ENCODE measurements at regions not wholly inside any gene's neighbourhood (a gene's known extent, or its start where the extent isn't known, plus 50 kb on each side); places are given as distances from the start of the nearest gene placed in this dataset.

DNA sequence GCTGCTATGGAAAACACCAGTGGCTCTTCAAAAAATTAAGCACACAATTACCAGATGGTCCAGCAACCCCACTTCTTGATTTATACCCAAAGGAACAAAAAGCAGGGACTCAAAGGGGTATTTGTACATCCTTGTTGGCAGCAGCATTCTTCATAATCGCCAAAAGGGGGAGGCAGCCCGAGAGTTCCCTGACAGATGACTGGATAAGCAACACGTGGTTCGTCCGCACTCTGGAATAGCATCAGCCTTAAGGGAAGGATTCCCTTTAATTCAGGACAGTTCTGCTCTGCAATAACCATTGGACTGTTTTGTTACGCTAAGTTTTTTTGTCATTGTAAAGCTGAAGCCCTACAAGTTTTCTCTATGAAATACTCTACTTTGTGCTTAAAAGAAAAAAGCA is 76.7 kb upstream of the TWIST2 start:
- no peak overlapping the region for H3K4me3 ChIP-seq
- no peak overlapping the region for H3K27ac ChIP-seq
- H3K36me3 ChIP-seq: no peaks in the 10 kb centered on the region
- no peak for DNase-seq
- H3K9me3 ChIP-seq: no peaks in the 10 kb centered on the region
- peaks cover 0 to 52% (median 0%) of the 10 kb centered on the region in 4 donors for H3K27me3 ChIP-seq
- peaks cover 0 to 14% (median 0%) of the 10 kb centered on the region in 3 donors for H3K4me1 ChIP-seq
- WGBS, 2 donors: 47 to 53% methylated on average over 6 of the region's 6 CpGs
- intact Hi-C loops (cut with DNase I): no loop called here
- TF ChIP-seq POLR2A (IDR thresholded peaks at IDR 0.05) (no peak), CTCF (IDR thresholded peaks at IDR 0.05) (peak in 2 of 6 experiments; percentile 7 to 11)

DNA sequence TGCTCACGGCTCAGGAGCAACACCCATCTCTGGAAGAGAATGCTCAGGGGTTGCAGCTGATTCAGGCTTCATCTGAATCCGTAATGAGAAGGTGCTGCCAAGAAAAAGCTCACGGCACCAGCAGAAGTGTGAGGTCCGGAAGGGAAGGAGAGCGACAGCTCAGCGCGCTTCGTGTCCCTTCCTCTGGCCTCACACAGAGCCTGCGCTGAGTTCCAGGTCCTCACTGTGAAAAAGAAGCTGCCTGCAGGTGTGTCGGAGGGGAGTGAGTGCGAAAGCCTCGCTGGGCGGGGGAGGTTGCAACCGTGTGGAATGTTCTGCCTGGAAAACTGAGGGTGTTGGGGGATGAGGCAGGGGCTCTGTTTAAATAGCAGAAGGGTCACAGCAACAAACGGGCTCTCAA is 76.2 kb upstream of the TWIST2 start:
- no peak for DNase-seq
- Histone ChIP-seq H3K27me3 (peaks cover 0 to 48% (median 0%) of the 10 kb centered on the region in 4 donors), H3K4me1 (peaks cover 0 to 14% (median 0%) of the 10 kb centered on the region in 3 donors), H3K36me3 (no peaks in the 10 kb centered on the region), H3K4me3 (no peak overlapping the region), H3K9me3 (no peaks in the 10 kb centered on the region), H3K27ac (no peak overlapping the region)
- TF ChIP-seq CTCF (IDR thresholded peaks at IDR 0.05) (no peak), POLR2A (IDR thresholded peaks at IDR 0.05) (no peak)
- intact Hi-C loops (cut with DNase I): no loop called here
- 54 to 64% methylated on average over 14 to 15 of the region's 15 CpGs for WGBS, 2 donors

DNA sequence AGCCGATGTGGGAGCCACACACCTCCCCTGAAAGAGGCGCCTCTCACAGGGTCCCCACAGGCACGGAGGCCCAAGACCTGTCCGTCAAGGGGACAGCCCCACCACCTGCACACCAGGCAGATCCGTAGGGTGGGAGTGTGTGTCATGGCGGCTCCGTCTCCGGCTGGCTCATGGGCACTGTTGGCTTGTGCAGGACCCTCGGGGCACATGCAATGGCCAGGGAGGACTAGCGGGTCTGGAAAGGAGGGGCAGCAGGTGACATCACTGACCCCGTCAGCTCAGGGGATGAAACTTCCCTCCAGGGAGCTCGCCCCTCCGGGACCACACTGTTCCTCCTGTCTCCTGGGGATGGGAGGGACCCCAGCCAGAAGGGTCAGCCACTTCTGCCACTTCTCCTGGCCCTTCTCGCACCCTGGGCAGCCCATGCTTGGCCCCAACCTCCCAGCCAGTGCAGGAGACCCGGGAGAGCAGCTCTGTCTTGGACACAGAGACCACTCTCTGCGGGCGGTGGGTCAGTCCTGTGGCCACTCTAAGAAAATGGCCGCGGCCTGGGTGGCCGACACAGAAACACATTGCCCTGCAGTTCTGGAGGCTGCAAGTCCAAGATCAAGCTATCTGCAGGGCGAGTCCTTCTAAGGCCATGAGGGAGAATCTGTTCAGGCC is 75.1 kb upstream of the TWIST2 start:
- intact Hi-C loops (cut with DNase I): no loop called here
- Histone ChIP-seq H3K27me3 (peaks cover 0 to 45% (median 0%) of the 10 kb centered on the region in 4 donors), H3K4me1 (peaks cover 0 to 14% (median 0%) of the 10 kb centered on the region in 3 donors), H3K27ac (no peak overlapping the region), H3K36me3 (no peaks in the 10 kb centered on the region), H3K4me3 (no peak overlapping the region), H3K9me3 (no peaks in the 10 kb centered on the region)
- 80% methylated on average over 1 of the region's 21 CpGs; no CpG with 5 or more reads in 1 of the 2 donors for WGBS, 2 donors
- DNase-seq: no peak
- no peak for TF ChIP-seq POLR2A (IDR thresholded peaks at IDR 0.05)
- TF ChIP-seq CTCF (IDR thresholded peaks at IDR 0.05): no peak

GRCh38 chr2:238773472-238773871 is 74.4 kb upstream of the TWIST2 start:
- Histone ChIP-seq H3K27me3 (peaks cover 0 to 39% (median 0%) of the 10 kb centered on the region in 4 donors), H3K4me1 (peaks cover 0 to 14% (median 0%) of the 10 kb centered on the region in 3 donors), H3K9me3 (no peaks in the 10 kb centered on the region), H3K27ac (no peak overlapping the region), H3K36me3 (no peaks in the 10 kb centered on the region), H3K4me3 (no peak overlapping the region)
- TF ChIP-seq CTCF (IDR thresholded peaks at IDR 0.05) (no peak), POLR2A (IDR thresholded peaks at IDR 0.05) (no peak)
- no peak for DNase-seq
- WGBS, 2 donors: 88 to 91% methylated on average over 8 to 9 of the region's 14 CpGs
- intact Hi-C loops (cut with DNase I): no loop called here

GRCh38 chr2:238774071-238774470 is 73.8 kb upstream of the TWIST2 start:
- TF ChIP-seq POLR2A (IDR thresholded peaks at IDR 0.05): no peak
- TF ChIP-seq CTCF (IDR thresholded peaks at IDR 0.05): no peak
- Histone ChIP-seq H3K4me3 (no peak overlapping the region), H3K9me3 (no peaks in the 10 kb centered on the region), H3K27ac (no peak overlapping the region), H3K36me3 (no peaks in the 10 kb centered on the region), H3K4me1 (peaks cover 0 to 14% (median 0%) of the 10 kb centered on the region in 3 donors), H3K27me3 (peaks cover 0 to 33% (median 0%) of the 10 kb centered on the region in 4 donors)
- no peak for DNase-seq
- intact Hi-C loops (cut with DNase I): no loop called here
- WGBS, 2 donors: 77 to 78% methylated on average over 7 of the region's 7 CpGs
